ENCODE measurements at regions not wholly inside any gene's neighbourhood (a gene's known extent, or its start where the extent isn't known, plus 50 kb on each side); places are given as distances from the start of the nearest gene placed in this dataset.

GRCh38 chr13:91076830-91077229 is 270.7 kb upstream of the MIR17HG start:
- DNase-seq (ENCODE audit: low read depth), result no peak

- peak; percentile 32 for DNase-seq (ENCODE audit: low read depth)
These were observed 269.3 kb upstream of the MIR17HG start for GRCh38 chr13:91078093-91078679.

- no peak for DNase-seq (ENCODE audit: low read depth)
These were observed 268.3 kb upstream of the MIR17HG start for GRCh38 chr13:91079176-91079575.

DNA sequence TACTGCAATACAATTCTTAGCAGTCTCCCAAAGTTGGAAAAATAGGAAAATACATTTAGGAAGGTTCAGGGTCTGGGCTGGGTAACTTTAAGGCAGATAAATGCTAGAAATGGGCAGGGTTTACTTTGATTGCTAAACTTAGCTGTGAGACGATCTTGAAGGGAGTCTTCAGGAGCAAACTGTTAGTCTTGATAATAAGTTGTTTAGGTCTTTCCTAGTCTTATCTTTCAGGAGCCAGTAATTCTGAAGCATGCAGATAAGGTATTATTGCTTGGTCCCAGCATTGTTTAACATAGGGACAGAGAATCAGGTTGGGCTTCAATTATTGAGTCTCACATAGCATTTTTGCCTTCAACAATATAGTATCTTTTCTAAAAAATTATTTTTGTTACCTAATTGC is 262.4 kb upstream of the MIR17HG start:
- DNase-seq (ENCODE audit: low read depth), result no peak

DNA sequence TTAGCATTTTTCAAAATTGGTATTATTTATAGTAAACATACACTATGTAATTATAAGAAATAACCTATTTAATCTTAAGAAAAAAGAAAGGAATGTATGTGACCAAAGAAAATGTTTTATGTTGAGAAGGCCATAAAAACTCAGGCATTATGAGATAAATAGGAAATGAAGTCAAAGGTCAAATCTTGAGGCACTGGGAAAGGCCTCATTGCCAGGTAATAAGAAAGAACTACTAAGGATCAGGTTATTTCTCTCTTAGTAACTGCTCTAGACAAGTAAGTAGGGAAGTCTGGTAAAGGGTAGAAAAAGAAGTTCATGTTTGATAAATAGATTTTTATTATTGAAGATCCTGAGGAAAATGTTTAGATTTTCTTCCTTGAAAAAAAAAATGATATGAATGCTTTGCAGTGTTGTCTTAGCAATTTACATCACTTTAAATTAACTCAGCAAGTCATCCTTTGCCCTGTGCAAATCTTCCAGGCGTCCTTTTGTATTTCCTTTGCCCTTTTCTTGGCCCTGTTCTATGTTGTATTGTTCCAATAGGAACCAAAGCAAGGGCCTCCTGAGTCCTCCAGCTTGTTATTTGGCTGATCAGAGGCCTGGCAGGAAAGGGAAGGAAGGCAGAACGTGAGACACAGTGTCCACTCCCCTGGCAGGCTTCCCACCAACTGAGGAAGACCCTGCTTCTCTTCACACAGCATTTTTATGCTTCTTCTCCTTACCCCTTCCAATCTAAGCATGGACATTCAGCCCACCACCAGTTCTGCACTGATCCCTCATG is 260.4 kb upstream of the MIR17HG start:
- no peak for DNase-seq (ENCODE audit: low read depth)

- DNase-seq (ENCODE audit: low read depth), result no peak
These were observed 250.2 kb upstream of the MIR17HG start for GRCh38 chr13:91097269-91097668.

GRCh38 chr13:91099877-91100276 is 247.6 kb upstream of the MIR17HG start:
- DNase-seq (ENCODE audit: low read depth), result no peak

DNA sequence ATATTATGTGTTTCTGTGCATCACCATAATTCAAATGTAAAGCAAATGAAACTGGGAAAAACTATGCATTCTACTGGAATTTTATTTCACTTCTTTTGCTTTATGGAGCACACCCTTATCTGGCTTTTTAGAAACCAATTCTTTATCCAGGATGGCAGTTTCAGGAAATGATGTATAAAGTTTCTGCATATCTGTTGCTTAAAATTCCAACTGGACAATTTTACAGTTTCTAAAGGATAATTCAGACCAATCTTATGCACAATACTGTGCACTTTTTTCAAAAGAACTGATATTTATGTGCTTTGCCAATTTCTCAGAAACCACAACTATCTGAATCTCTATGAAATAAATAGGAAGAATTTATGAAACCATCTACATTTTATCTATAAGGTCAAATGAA is 246.5 kb upstream of the MIR17HG start:
- DNase-seq (ENCODE audit: low read depth), result no peak

DNA sequence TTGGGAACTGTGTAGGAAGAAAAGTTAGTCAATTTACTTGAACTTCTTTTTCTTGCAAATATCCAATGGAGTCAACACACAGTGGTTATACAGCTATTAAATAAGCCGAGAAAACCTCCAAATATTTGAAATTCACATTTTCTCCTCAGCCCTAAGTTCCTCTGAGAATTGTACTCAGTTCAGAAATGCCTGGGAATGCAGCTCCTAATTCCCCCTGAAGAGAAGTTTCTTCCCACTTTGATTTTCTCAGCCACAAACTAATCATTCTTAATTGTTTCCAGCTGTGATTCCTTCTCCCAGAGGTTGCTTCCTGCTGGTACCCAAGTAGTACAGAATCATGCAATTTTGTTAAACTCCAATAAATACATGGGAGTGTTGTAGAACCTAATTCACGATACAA is 246.1 kb upstream of the MIR17HG start:
- DNase-seq (ENCODE audit: low read depth), result no peak

GRCh38 chr13:91105270-91105669 is 242.2 kb upstream of the MIR17HG start:
- DNase-seq (ENCODE audit: low read depth), result no peak

GRCh38 chr13:91106565-91106964 is 240.9 kb upstream of the MIR17HG start:
- no peak for DNase-seq (ENCODE audit: low read depth)

- no peak for DNase-seq (ENCODE audit: low read depth)
These were observed 239.2 kb upstream of the MIR17HG start for GRCh38 chr13:91108315-91108714.

DNA sequence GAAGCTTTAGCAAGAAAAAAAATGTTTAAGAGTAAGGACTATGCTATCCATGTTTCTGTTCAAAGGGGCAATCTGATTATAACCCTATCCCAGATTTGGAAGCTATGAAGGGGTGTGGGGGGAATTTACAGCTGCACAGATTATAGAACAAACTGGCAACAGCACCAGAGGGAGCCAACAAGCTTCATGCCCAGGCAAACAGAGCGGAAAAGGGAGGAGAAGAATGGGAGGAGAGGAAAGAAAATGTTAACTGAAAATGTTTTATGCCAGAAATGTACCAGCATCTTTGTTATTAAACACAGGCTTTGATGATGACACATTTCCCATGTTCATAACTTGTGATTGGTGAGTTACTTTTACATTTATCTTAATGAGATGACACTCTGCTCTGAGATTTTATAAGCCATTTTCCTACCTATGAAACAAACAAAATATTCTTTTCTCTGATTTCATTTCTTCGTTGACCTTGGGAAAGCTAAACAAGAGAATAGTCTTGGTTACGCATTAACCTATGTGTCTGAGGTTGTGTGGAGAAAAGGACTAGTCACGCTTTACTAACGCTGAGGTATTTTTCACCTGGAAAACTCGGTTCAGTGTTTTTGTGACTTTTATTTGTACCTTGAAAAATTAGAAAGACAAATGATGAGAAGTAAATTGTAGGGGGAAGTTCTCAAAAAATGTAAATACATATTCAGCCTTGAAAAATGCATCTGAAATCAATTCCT is 235.8 kb upstream of the MIR17HG start:
- peak; percentile 90 for DNase-seq (ENCODE audit: low read depth)

GRCh38 chr13:91112201-91112923 is 235.1 kb upstream of the MIR17HG start:
- DNase-seq (ENCODE audit: low read depth), result peak; percentile 92

GRCh38 chr13:91112924-91113277 is 234.6 kb upstream of the MIR17HG start:
- no peak for DNase-seq (ENCODE audit: low read depth)

- DNase-seq (ENCODE audit: low read depth), result no peak
These were observed 231.7 kb upstream of the MIR17HG start for GRCh38 chr13:91115776-91116175.

DNA sequence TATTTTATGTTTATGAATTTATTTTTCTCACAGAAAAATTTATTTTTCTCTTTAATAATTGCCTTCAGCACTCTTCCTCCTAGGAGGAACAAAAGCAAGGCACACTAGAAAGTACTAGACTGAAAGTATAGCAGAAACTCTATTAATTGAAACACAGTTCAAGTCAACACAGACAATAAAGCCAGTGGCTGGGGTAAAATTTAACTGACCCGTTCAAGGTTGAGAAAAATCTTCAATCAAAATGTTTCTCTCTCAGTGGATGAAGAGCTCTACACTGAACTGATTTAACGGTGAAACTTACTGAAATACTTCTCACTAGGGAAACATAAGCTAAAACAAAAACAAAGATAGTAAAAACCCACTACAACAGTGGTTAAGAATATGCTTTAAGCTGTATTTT is 230.1 kb upstream of the MIR17HG start:
- no peak for DNase-seq (ENCODE audit: low read depth)

DNA sequence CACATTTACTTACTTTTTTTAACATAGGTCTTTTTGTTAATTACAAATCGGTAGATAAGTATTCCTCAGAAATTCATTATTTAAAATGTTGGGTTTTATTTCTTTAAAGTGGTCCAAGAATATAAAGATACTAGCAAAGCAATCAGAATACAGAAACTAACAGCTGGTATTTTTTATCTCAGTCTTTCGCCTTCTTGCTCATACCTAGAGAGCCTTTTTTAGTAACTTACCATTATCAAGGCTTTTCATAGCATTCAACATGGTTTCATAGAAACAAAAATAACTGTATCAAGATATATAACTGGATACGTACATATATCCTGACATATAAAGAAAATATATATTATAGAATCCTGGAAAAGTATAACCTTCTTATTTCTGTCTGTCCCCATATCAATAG is 227.8 kb upstream of the MIR17HG start:
- DNase-seq (ENCODE audit: low read depth), result no peak

DNA sequence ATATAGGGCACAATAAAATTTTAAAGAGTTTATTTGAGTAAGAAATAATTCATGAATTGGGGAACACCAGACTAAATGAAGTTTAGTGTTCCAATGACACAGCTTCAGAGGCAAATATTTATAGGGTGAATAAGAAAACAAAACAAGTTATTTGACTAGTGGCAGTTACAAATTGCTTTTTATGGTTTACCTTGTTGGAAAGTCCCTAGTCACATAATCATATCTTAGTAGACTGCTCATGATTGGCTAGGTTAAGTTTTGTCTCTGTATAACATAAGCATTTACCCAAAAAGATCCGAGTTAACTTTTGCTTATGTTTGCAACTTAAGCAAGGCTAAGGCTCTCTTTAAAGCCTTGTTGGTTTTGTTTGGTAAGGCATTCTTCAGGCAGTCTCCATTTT is 224.7 kb upstream of the MIR17HG start:
- DNase-seq (ENCODE audit: low read depth), result no peak

GRCh38 chr13:91123456-91124127 is 223.9 kb upstream of the MIR17HG start:
- peak; percentile 63 for DNase-seq (ENCODE audit: low read depth)

- no peak for DNase-seq (ENCODE audit: low read depth)
These were observed 220.7 kb upstream of the MIR17HG start for GRCh38 chr13:91126806-91127205.

- no peak for DNase-seq (ENCODE audit: low read depth)
These were observed 219.5 kb upstream of the MIR17HG start for GRCh38 chr13:91127995-91128394.

All from renal cortical epithelial cell (primary cell).